Trophoblast cell (in vitro differentiated cells and primary cell): ENCODE measurements at regions not wholly inside any gene's neighbourhood (a gene's known extent, or its start where the extent isn't known, plus 50 kb on each side); places are given as distances from the start of the nearest gene placed in this dataset.

Experiments
- DNase-seq, 2 donors: peaks; one replicate each; pipeline ENCODE4 v3.0.0-alpha.2; 2016
- H2AFZ ChIP-seq: 2 replicates; pipeline ENCODE4 v1.6.1; 2013; ENCODE audit warnings: low read length, moderate library complexity, mild to moderate bottlenecking; ENCODE audit not compliant: insufficient read depth, poor library complexity
- H2AK5ac ChIP-seq: 2 replicates; pipeline ENCODE4 v1.6.1; 2013; ENCODE audit warnings: mild to moderate bottlenecking, low read length
- H2BK120ac ChIP-seq: 2 replicates; pipeline ENCODE4 v1.6.1; 2013; ENCODE audit warnings: low read length, mild to moderate bottlenecking, moderate library complexity; ENCODE audit not compliant: insufficient read depth, poor library complexity
- H2BK12ac ChIP-seq: 2 replicates; pipeline ENCODE4 v1.6.1; 2013; ENCODE audit warnings: mild to moderate bottlenecking, low read length, moderate library complexity
- H2BK5ac ChIP-seq: 2 replicates; pipeline ENCODE4 v1.6.1; 2013; ENCODE audit warnings: low read length, low read depth, moderate library complexity, mild to moderate bottlenecking; ENCODE audit not compliant: poor library complexity
- H3K14ac ChIP-seq: 2 replicates; pipeline ENCODE4 v1.6.1; 2013; ENCODE audit warnings: mild to moderate bottlenecking, low read length
- H3K18ac ChIP-seq: 2 replicates; pipeline ENCODE4 v1.6.1; 2013; ENCODE audit warnings: mild to moderate bottlenecking, low read length
- H3K23ac ChIP-seq: 2 replicates; pipeline ENCODE4 v1.6.1; 2013; ENCODE audit warnings: low read length
- H3K27ac ChIP-seq: 2 replicates; pipeline ENCODE4 v1.5.1; 2013; ENCODE audit warnings: low read depth, mild to moderate bottlenecking, inconsistent platforms, low read length, moderate library complexity
- H3K27me3 ChIP-seq: 2 replicates; pipeline ENCODE4 v1.6.1; 2013; ENCODE audit warnings: inconsistent platforms, mild to moderate bottlenecking, low read length, moderate library complexity; ENCODE audit not compliant: insufficient read depth
- H3K36me3 ChIP-seq, 2 experiments: 1 replicate in 1 of 2; 2 replicates in 1 of 2; pipeline ENCODE4 v1.6.1; 2013; ENCODE audit warnings: low read length in 2 of 2, mild to moderate bottlenecking in 2 of 2, moderate library complexity in 1 of 2; ENCODE audit not compliant: insufficient read depth in 2 of 2, control insufficient read depth in 1 of 2
- H3K4ac ChIP-seq: 2 replicates; pipeline ENCODE4 v1.6.1; 2013; ENCODE audit warnings: low read depth, mild to moderate bottlenecking, low read length, moderate library complexity
- H3K4me1 ChIP-seq, 2 experiments: 1 replicate in 1 of 2; 2 replicates in 1 of 2; pipeline ENCODE4 v1.6.1; 2013; ENCODE audit warnings: low read length in 2 of 2, mild to moderate bottlenecking in 2 of 2, moderate library complexity in 1 of 2; ENCODE audit not compliant: insufficient read depth in 2 of 2, control insufficient read depth in 1 of 2
- H3K4me2 ChIP-seq: 2 replicates; pipeline ENCODE4 v1.6.1; 2013; ENCODE audit warnings: inconsistent platforms, mild to moderate bottlenecking, low read length, moderate library complexity
- H3K4me3 ChIP-seq: 2 replicates; pipeline ENCODE4 v1.5.1; 2013; ENCODE audit warnings: mild to moderate bottlenecking, low read depth, low read length, inconsistent platforms
- H3K79me1 ChIP-seq: one replicate; pipeline ENCODE4 v1.6.1; 2013; ENCODE audit warnings: low read length
- H3K79me2 ChIP-seq: 2 replicates; pipeline ENCODE4 v1.6.1; 2013; ENCODE audit warnings: low read length, mild to moderate bottlenecking; ENCODE audit not compliant: control insufficient read depth, insufficient read depth, poor library complexity
- H3K9ac ChIP-seq: 2 replicates; pipeline ENCODE4 v1.6.1; 2013; ENCODE audit warnings: mild to moderate bottlenecking, low read length
- H3K9me3 ChIP-seq: 2 replicates; pipeline ENCODE4 v1.6.1; 2013; ENCODE audit warnings: low read depth, mild to moderate bottlenecking, control low read depth, inconsistent platforms, low read length; ENCODE audit not compliant: insufficient read depth
- H4K12ac ChIP-seq: 2 replicates; pipeline ENCODE4 v1.6.1; 2013; ENCODE audit warnings: low read depth, mild to moderate bottlenecking, low read length, moderate library complexity
- H4K8ac ChIP-seq: 2 replicates; pipeline ENCODE4 v1.6.1; 2013; ENCODE audit warnings: low read depth, mild to moderate bottlenecking, low read length, moderate library complexity
- H4K91ac ChIP-seq: one replicate; pipeline ENCODE4 v1.6.1; 2013; ENCODE audit warnings: low read depth, mild to moderate bottlenecking, low read length, moderate library complexity
- WGBS: extraction: QIAGEN DNeasy Blood & Tissue Kit; methylation state at CpG from one replicate; pipeline ENCODE4 v1.1.7; 2013; ENCODE audit warnings: missing lambda C conversion rate; ENCODE audit not compliant: insufficient read length, insufficient coverage; ENCODE audit errors: extremely low coverage; 5-methylcytosine and 5-hydroxymethylcytosine counted together

GRCh38 chr3:5339967-5340535 is 152.5 kb downstream of the EDEM1 start:
- Histone ChIP-seq H3K18ac (no peak overlapping the region), H2BK5ac (no peak overlapping the region), H3K4me1 (peaks cover 6% of the 10 kb centered on the region in 2 experiments), H3K23ac (no peak overlapping the region), H2BK12ac (no peak overlapping the region), H3K9ac (no peak overlapping the region), H3K27ac (no peak overlapping the region), H3K4ac (no peak overlapping the region), H3K14ac (no peak overlapping the region), H4K12ac (no peak overlapping the region), H4K91ac (no peak overlapping the region), H4K8ac (no peak overlapping the region), H3K36me3 (no peaks in the 10 kb centered on the region), H2AK5ac (no peak overlapping the region), H3K4me2 (no peak overlapping the region), H3K79me1 (no peaks in the 10 kb centered on the region), H3K27me3 (no peaks in the 10 kb centered on the region), H2AFZ (no peak overlapping the region), H3K4me3 (no peak overlapping the region), H3K79me2 (no peaks in the 10 kb centered on the region), H3K9me3 (no peaks in the 10 kb centered on the region), H2BK120ac (no peak overlapping the region)
- DNase-seq, result peak in 1 of 2 donors; percentile 6
- no CpG with 5 or more reads among the region's 8 CpGs for WGBS

GRCh38 chr3:5341610-5342009 is 154.1 kb downstream of the EDEM1 start:
- H3K23ac ChIP-seq, result no peak overlapping the region
- no CpG with 5 or more reads among the region's 7 CpGs for WGBS

GRCh38 chr3:5343459-5343858 is 156.0 kb downstream of the EDEM1 start:
- DNase-seq, result no peak
- Histone ChIP-seq H3K27ac (no peak overlapping the region), H4K91ac (no peak overlapping the region), H3K9me3 (no peaks in the 10 kb centered on the region), H3K4me2 (no peak overlapping the region), H3K79me2 (no peaks in the 10 kb centered on the region), H3K79me1 (no peaks in the 10 kb centered on the region), H3K9ac (no peak overlapping the region), H4K8ac (no peak overlapping the region), H3K4me3 (no peak overlapping the region), H3K4ac (no peak overlapping the region), H3K27me3 (no peaks in the 10 kb centered on the region), H2BK5ac (no peak overlapping the region), H3K23ac (no peak overlapping the region), H2AFZ (no peak overlapping the region), H2BK120ac (no peak overlapping the region), H2BK12ac (no peak overlapping the region), H4K12ac (no peak overlapping the region), H3K14ac (no peak overlapping the region), H3K4me1 (peaks cover 6% of the 10 kb centered on the region in 2 experiments), H3K36me3 (no peaks in the 10 kb centered on the region), H2AK5ac (no peak overlapping the region), H3K18ac (no peak overlapping the region)
- WGBS, result no CpG with 5 or more reads among the region's 2 CpGs

More at GRCh38 chr3:5341610-5342009, 154.1 kb downstream of the EDEM1 start:
- no peak overlapping the region for H2BK12ac ChIP-seq
- no peaks in the 10 kb centered on the region for H3K79me1 ChIP-seq
- no peak overlapping the region for H3K14ac ChIP-seq
- H3K4me2 ChIP-seq, result no peak overlapping the region
- no peak overlapping the region for H4K12ac ChIP-seq
- H3K36me3 ChIP-seq, result no peaks in the 10 kb centered on the region
- no peaks in the 10 kb centered on the region for H3K79me2 ChIP-seq
- H3K9me3 ChIP-seq, result no peaks in the 10 kb centered on the region
- no peak overlapping the region for H3K9ac ChIP-seq
- no peak overlapping the region for H4K8ac ChIP-seq
- H3K4me1 ChIP-seq, result peaks cover 6% of the 10 kb centered on the region in 2 experiments
- H3K27ac ChIP-seq, result no peak overlapping the region
- H3K4ac ChIP-seq, result no peak overlapping the region
- no peak for DNase-seq
- H2AK5ac ChIP-seq, result no peak overlapping the region
- no peaks in the 10 kb centered on the region for H3K27me3 ChIP-seq
- no peak overlapping the region for H2AFZ ChIP-seq
- no peak overlapping the region for H2BK5ac ChIP-seq
- no peak overlapping the region for H2BK120ac ChIP-seq
- H3K18ac ChIP-seq, result no peak overlapping the region
- no peak overlapping the region for H3K4me3 ChIP-seq
- no peak overlapping the region for H4K91ac ChIP-seq

GRCh38 chr3:5344707-5345106 is 157.2 kb downstream of the EDEM1 start:
- no peak overlapping the region for H2AK5ac ChIP-seq

More at GRCh38 chr3:5344707-5345106, 157.2 kb downstream of the EDEM1 start:
- no peak overlapping the region for H2AFZ ChIP-seq
- H3K79me1 ChIP-seq, result no peaks in the 10 kb centered on the region
- no peak overlapping the region for H3K4ac ChIP-seq
- no peak overlapping the region for H3K4me3 ChIP-seq
- H3K9me3 ChIP-seq, result no peaks in the 10 kb centered on the region
- no peak overlapping the region for H2BK120ac ChIP-seq
- DNase-seq, result no peak
- H3K36me3 ChIP-seq, result no peaks in the 10 kb centered on the region
- H2BK12ac ChIP-seq, result no peak overlapping the region
- no peak overlapping the region for H3K23ac ChIP-seq
- no peak overlapping the region for H2BK5ac ChIP-seq
- no peak overlapping the region for H3K4me2 ChIP-seq
- no peak overlapping the region for H3K14ac ChIP-seq
- WGBS, result no CpG with 5 or more reads among the region's 1 CpG
- peaks cover 6% of the 10 kb centered on the region in 2 experiments for H3K4me1 ChIP-seq
- H3K27me3 ChIP-seq, result no peaks in the 10 kb centered on the region
- H3K9ac ChIP-seq, result no peak overlapping the region
- H4K91ac ChIP-seq, result no peak overlapping the region
- no peaks in the 10 kb centered on the region for H3K79me2 ChIP-seq
- H4K8ac ChIP-seq, result no peak overlapping the region
- H4K12ac ChIP-seq, result no peak overlapping the region
- H3K27ac ChIP-seq, result no peak overlapping the region
- H3K18ac ChIP-seq, result no peak overlapping the region
